ENCODE measurements at regions not wholly inside any gene's neighbourhood (a gene's known extent, or its start where the extent isn't known, plus 50 kb on each side); places are given as distances from the start of the nearest gene placed in this dataset.

- no peak for DNase-seq
- Histone ChIP-seq H3K27me3 (no peaks in the 10 kb centered on the region), H3K4me3 (no peak overlapping the region), H3K9me3 (peaks cover 0 to 6% of the 10 kb centered on the region in 2 donors), H3K27ac (no peak overlapping the region), H3K4me1 (ENCODE audit: insufficient read depth) (no peaks in the 10 kb centered on the region), H3K36me3 (no peaks in the 10 kb centered on the region)
- WGBS, 3 donors, result 86 to 88% (median 87%) methylated on average over 9 of the region's 9 CpGs
- no peak for TF ChIP-seq CTCF (IDR thresholded peaks at IDR 0.05)
- no peak for TF ChIP-seq POLR2A (IDR thresholded peaks at IDR 0.05)
- no peak for TF ChIP-seq EP300 (IDR thresholded peaks at IDR 0.05)
- intact Hi-C loops (cut with DNase I), result no loop called here
These were observed 68.8 kb upstream of the GATA5 start for GRCh38 chr20:62544505-62545055.

DNA sequence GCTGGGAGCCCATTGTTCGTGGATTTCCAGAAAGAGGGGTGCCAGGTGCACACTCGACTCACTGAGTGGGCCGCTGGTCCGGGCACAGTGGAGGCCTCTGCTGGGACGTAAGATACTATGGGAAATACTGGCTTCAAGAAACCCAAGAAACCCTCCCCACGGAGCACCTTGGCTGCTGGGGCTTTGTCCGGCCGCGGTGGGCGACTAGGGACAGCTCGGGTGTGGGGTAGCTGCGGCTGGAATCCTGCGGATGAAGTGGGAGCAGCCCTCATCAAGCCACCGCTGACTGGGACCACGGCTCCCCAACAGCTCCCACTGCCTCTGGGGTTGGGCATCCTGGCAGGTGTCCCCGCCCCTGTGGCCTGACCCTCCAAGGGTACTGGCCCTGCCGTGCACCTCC lies 69.5 kb upstream of the GATA5 start:
- Histone ChIP-seq H3K27ac (no peak overlapping the region), H3K27me3 (no peaks in the 10 kb centered on the region), H3K4me1 (ENCODE audit: insufficient read depth) (no peaks in the 10 kb centered on the region), H3K36me3 (no peaks in the 10 kb centered on the region), H3K9me3 (peaks cover 0 to 6% of the 10 kb centered on the region in 2 donors), H3K4me3 (no peak overlapping the region)
- TF ChIP-seq POLR2A (IDR thresholded peaks at IDR 0.05) (no peak), CTCF (IDR thresholded peaks at IDR 0.05) (no peak), EP300 (IDR thresholded peaks at IDR 0.05) (no peak)
- 91 to 93% (median 93%) methylated on average over 17 of the region's 17 CpGs for WGBS, 3 donors
- intact Hi-C loops (cut with DNase I), result no loop called here
- DNase-seq, result no peak

GRCh38 chr20:62545901-62546525 lies 70.2 kb upstream of the GATA5 start:
- Histone ChIP-seq H3K27me3 (no peaks in the 10 kb centered on the region), H3K9me3 (peaks cover 0 to 6% of the 10 kb centered on the region in 2 donors), H3K4me1 (ENCODE audit: insufficient read depth) (no peaks in the 10 kb centered on the region), H3K27ac (no peak overlapping the region), H3K4me3 (no peak overlapping the region), H3K36me3 (no peaks in the 10 kb centered on the region)
- no peak for DNase-seq
- no peak for TF ChIP-seq EP300 (IDR thresholded peaks at IDR 0.05)
- TF ChIP-seq CTCF (IDR thresholded peaks at IDR 0.05), result no peak
- WGBS, 3 donors, result 90 to 93% (median 91%) methylated on average over 18 to 22 of the region's 22 CpGs
- intact Hi-C loops (cut with DNase I), result no loop called here

GRCh38 chr20:62546606-62547005 lies 70.8 kb upstream of the GATA5 start:
- Histone ChIP-seq H3K4me3 (no peak overlapping the region), H3K4me1 (ENCODE audit: insufficient read depth) (no peaks in the 10 kb centered on the region), H3K27ac (no peak overlapping the region), H3K27me3 (no peaks in the 10 kb centered on the region), H3K36me3 (no peaks in the 10 kb centered on the region), H3K9me3 (peaks cover 0 to 6% of the 10 kb centered on the region in 2 donors)
- intact Hi-C loops (cut with DNase I), result no loop called here
- no peak for DNase-seq
- TF ChIP-seq POLR2A (IDR thresholded peaks at IDR 0.05), result no peak
- no peak for TF ChIP-seq EP300 (IDR thresholded peaks at IDR 0.05)
- TF ChIP-seq CTCF (IDR thresholded peaks at IDR 0.05), result no peak
- 86 to 92% (median 92%) methylated on average over 12 of the region's 12 CpGs for WGBS, 3 donors
